SH-SY5Y (cell line): ENCODE measurements at regions not wholly inside any gene's neighbourhood (a gene's known extent, or its start where the extent isn't known, plus 50 kb on each side); places are given as distances from the start of the nearest gene placed in this dataset.

ENCODE experiments used
- GATA2 ChIP-seq: IDR thresholded peaks from 2 replicates; pipeline ENCODE4 v1.6.1; 2011; ENCODE audit warnings: mild to moderate bottlenecking, low read depth, low read length
- GATA3 ChIP-seq: IDR thresholded peaks from 2 replicates; pipeline ENCODE4 v1.6.1; 2011; ENCODE audit warnings: low read depth, mild to moderate bottlenecking, low read length, moderate library complexity

DNA sequence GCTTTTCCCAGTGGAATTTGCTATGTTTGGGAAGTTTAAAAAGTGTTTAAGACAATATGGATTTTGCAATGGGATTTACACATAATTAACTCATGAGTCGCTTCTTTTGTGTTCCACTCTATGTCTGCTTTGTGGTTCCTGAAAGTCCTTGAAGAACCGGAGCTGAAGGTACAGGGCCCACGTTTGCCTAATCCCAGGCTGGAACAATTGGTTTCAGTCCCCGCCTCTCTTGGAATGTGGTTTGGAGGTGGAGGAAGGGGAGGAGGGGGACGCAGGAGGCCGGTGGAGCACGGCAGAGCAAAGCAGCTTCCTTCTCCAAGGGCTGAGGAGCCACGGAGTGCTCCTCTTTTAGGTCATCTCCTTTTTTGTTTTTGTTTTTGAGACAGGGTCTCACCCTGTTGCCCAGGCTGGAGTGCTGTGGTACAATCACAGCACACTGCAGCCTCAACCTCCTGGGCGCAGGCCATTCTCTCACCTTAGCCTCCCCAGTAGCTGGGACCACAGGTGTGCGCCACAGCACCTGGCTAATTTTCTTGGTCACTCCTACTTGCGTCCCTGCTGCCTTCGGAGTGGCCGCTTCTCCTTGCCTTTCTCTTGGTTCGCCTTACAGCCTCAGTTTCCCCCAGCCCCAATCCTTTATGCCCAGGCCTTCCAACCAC lies 129.5 kb upstream of the ERRFI1 start:
- TF ChIP-seq GATA3 (no peak), GATA2 (no peak)
